ENCODE measurements at regions not wholly inside any gene's neighbourhood (a gene's known extent, or its start where the extent isn't known, plus 50 kb on each side); places are given as distances from the start of the nearest gene placed in this dataset.

DNA sequence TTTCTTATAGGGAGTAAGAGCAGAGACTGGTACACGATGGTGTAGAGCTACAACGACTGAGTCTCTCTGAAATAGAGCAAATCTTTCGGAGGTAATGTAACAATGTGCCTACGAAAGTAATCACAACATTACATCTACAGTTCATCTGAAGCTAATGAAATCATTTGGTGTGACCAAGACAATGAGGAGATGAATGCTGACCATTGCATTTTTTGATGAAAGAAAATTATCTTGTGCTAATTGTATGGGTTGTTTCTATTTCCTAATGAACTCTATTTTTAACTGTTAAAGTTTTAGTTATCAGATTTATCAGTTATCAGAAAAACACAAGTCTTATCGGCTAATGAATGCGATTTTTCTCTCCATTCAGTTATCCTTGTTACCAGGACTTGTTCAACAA, 913.4 kb downstream of the SLITRK6 start:
- no peak for TF ChIP-seq CTCF (IDR thresholded peaks at IDR 0.05)
- TF ChIP-seq EP300 (IDR thresholded peaks at IDR 0.05), result no peak
- TF ChIP-seq POLR2A (IDR thresholded peaks at IDR 0.05), result no peak
- no peak for DNase-seq (ENCODE audit: low spot score in 2 of 2)
- no peak overlapping the region for H3K27ac ChIP-seq
- no peak overlapping the region for H3K4me3 ChIP-seq
- no peaks in the 10 kb centered on the region for H3K27me3 ChIP-seq
- H3K9me3 ChIP-seq, result no peaks in the 10 kb centered on the region
- no peaks in the 10 kb centered on the region for H3K36me3 ChIP-seq
- no peaks in the 10 kb centered on the region for H3K4me1 ChIP-seq
- WGBS, 2 donors, result 90% methylated on average over 6 of the region's 6 CpGs

DNA sequence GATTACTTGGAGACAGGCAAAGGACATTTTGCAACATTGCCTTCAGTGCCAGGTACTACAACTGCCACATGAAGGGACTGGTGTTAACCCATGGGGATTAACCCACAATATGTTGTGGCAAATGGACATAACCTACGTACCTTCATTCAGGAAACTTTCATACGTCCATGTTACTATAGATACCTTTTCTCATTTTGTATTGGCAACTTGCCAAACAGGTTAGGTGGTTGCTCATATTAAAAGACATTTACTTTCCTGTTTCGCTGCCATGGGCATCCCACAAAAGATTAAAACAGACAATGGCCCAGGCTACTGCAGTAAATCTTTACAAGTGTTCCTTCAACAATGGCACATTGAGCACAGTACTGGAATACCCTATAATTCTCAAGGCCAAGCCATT, 925.3 kb downstream of the SLITRK6 start:
- TF ChIP-seq CTCF (IDR thresholded peaks at IDR 0.05) (no peak), EP300 (IDR thresholded peaks at IDR 0.05) (no peak), POLR2A (IDR thresholded peaks at IDR 0.05) (no peak)
- H3K36me3 ChIP-seq, result no peaks in the 10 kb centered on the region
- H3K9me3 ChIP-seq, result no peaks in the 10 kb centered on the region
- H3K27ac ChIP-seq, result no peak overlapping the region
- 74 to 75% methylated on average over 3 of the region's 3 CpGs for WGBS, 2 donors
- no peaks in the 10 kb centered on the region for H3K4me1 ChIP-seq
- DNase-seq (ENCODE audit: low spot score in 2 of 2), result no peak
- no peaks in the 10 kb centered on the region for H3K27me3 ChIP-seq
- H3K4me3 ChIP-seq, result no peak overlapping the region

DNA sequence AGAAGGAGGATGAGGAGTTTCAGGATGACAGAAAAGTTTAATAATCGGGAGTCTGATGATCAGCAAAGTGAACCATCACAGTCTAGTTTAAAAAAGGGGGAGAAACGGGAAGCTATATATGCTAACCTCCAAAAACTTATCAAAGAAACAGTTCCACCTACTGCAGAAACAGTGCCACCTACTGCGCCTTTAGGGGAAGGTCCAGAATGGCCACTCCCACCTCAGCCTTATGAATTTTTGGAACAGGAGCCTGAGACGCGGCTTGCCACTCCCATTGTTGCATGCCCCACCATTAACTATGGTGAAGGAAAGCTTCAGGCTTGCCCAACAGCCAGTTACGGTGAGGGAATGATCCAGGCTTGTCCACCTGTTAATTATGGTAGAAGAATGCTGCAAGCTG, 929.0 kb downstream of the SLITRK6 start:
- no peaks in the 10 kb centered on the region for H3K4me1 ChIP-seq
- WGBS, 2 donors, result 79 to 87% methylated on average over 6 of the region's 6 CpGs
- no peak overlapping the region for H3K4me3 ChIP-seq
- H3K27ac ChIP-seq, result no peak overlapping the region
- no peaks in the 10 kb centered on the region for H3K27me3 ChIP-seq
- TF ChIP-seq CTCF (IDR thresholded peaks at IDR 0.05), result no peak
- no peak for TF ChIP-seq EP300 (IDR thresholded peaks at IDR 0.05)
- TF ChIP-seq POLR2A (IDR thresholded peaks at IDR 0.05), result no peak
- H3K36me3 ChIP-seq, result no peaks in the 10 kb centered on the region
- no peak for DNase-seq (ENCODE audit: low spot score in 2 of 2)
- H3K9me3 ChIP-seq, result no peaks in the 10 kb centered on the region

- H3K27ac ChIP-seq, result no peak overlapping the region
- H3K4me3 ChIP-seq, result no peak overlapping the region
- no peak for DNase-seq (ENCODE audit: low spot score in 2 of 2)
- no peaks in the 10 kb centered on the region for H3K4me1 ChIP-seq
- H3K9me3 ChIP-seq, result no peaks in the 10 kb centered on the region
- H3K36me3 ChIP-seq, result no peaks in the 10 kb centered on the region
- TF ChIP-seq POLR2A (IDR thresholded peaks at IDR 0.05) (no peak), CTCF (IDR thresholded peaks at IDR 0.05) (no peak), EP300 (IDR thresholded peaks at IDR 0.05) (no peak)
- H3K27me3 ChIP-seq, result no peaks in the 10 kb centered on the region
Observed at GRCh38 chr13:84867246-84867645, 932.0 kb downstream of the SLITRK6 start.

- 59 to 76% methylated on average over 2 of the region's 2 CpGs for WGBS, 2 donors
- H3K4me3 ChIP-seq, result no peak overlapping the region
- no peaks in the 10 kb centered on the region for H3K27me3 ChIP-seq
- H3K9me3 ChIP-seq, result no peaks in the 10 kb centered on the region
- H3K4me1 ChIP-seq, result no peaks in the 10 kb centered on the region
- no peak for TF ChIP-seq CTCF (IDR thresholded peaks at IDR 0.05)
- TF ChIP-seq POLR2A (IDR thresholded peaks at IDR 0.05), result no peak
- no peak for TF ChIP-seq EP300 (IDR thresholded peaks at IDR 0.05)
- DNase-seq (ENCODE audit: low spot score in 2 of 2), result no peak
- H3K27ac ChIP-seq, result no peak overlapping the region
- no peaks in the 10 kb centered on the region for H3K36me3 ChIP-seq
Observed at GRCh38 chr13:84865783-84866221, 933.4 kb downstream of the SLITRK6 start.

All from tibial nerve (tissue), 4 donors.